B cell (primary cell): ENCODE measurements at regions not wholly inside any gene's neighbourhood (a gene's known extent, or its start where the extent isn't known, plus 50 kb on each side); places are given as distances from the start of the nearest gene placed in this dataset.

Experiments
- ATAC-seq: fragments of 200-7000 bp; cut with Tn5 transposase; one replicate; pipeline ENCODE4 v1.10.0; 2021; ENCODE audit warnings: low read depth, mild to moderate bottlenecking, moderate number of reproducible peaks, moderate library complexity
- CTCF ChIA-PET: fragments of 350-600 bp; sonication (Branson Sonifier 250); formaldehyde crosslinking; loops from one replicate; lab custom pipeline; 2021; ENCODE audit warnings: antibody characterized with exemption, inconsistent platforms; lab: Charles Lee
- POLR2A ChIA-PET: fragments of 350-600 bp; sonication (Branson Sonifier 250); formaldehyde crosslinking; loops from one replicate; lab custom pipeline; 2021; ENCODE audit warnings: antibody characterized with exemption; lab: Charles Lee
- DNase-seq: peaks from one replicate; pipeline ENCODE4 v3.0.0; 2013
- H2AFZ ChIP-seq: 2 replicates; pipeline ENCODE4 v1.6.1; 2012; ENCODE audit warnings: mild to moderate bottlenecking, low read depth, low read length; ENCODE audit not compliant: insufficient read depth, poor library complexity, severe bottlenecking
- H3K27ac ChIP-seq, 2 donors: 1 replicate in 1 of 2; 2 replicates in 1 of 2; pipeline ENCODE4 v1.5.1; 2012 to 2013; ENCODE audit warnings: low read length in 2 of 2, mild to moderate bottlenecking in 2 of 2, moderate library complexity in 1 of 2
- H3K27me3 ChIP-seq, 4 experiments: fragments of 200-600 bp in 1 of 4; sonication (generic) in 1 of 4; replicated peaks in 1 of 4; 1 replicate in 2 of 4; 2 replicates in 2 of 4; pipeline versions ENCODE4 v1.6.1 to v1.7.0; 2013 to 2016; ENCODE audit warnings: low read length in 3 of 4, mild to moderate bottlenecking in 2 of 4, mixed read lengths in 1 of 4, moderate library complexity in 1 of 4; ENCODE audit not compliant: insufficient read depth in 4 of 4, control insufficient read depth in 3 of 4; ENCODE audit errors: control extremely low read depth in 1 of 4
- H3K36me3 ChIP-seq, 2 experiments: replicated peaks in 1 of 2; 1 replicate in 1 of 2; 2 replicates in 1 of 2; pipeline versions ENCODE4 v1.6.1 to v1.7.1; 2013; ENCODE audit warnings: low read length in 1 of 2; ENCODE audit not compliant: insufficient read depth in 2 of 2, control insufficient read depth in 1 of 2; ENCODE audit errors: control extremely low read depth in 1 of 2, extremely low read depth in 1 of 2
- H3K4me1 ChIP-seq, 2 donors: fragments of 200-600 bp in 1 of 2; sonication (generic) in 1 of 2; 1 replicate in 1 of 2; 2 replicates in 1 of 2; pipeline versions ENCODE4 v1.5.1 to v1.6.1; 2013 to 2017; ENCODE audit warnings: low read length in 2 of 2; ENCODE audit not compliant: control insufficient read depth in 2 of 2, insufficient read depth in 2 of 2
- H3K4me2 ChIP-seq: replicated peaks from 2 replicates; pipeline ENCODE3; 2012; ENCODE audit warnings: mild to moderate bottlenecking, low read depth, low read length; ENCODE audit not compliant: poor library complexity, severe bottlenecking
- H3K4me3 ChIP-seq, 5 experiments: fragments of 200-600 bp in 1 of 5; sonication (generic) in 1 of 5; 1 replicate in 3 of 5; 2 replicates in 2 of 5; pipeline versions ENCODE4 v1.5.1 to v1.7.0; 2011 to 2016; ENCODE audit warnings: low read length in 4 of 5, mild to moderate bottlenecking in 4 of 5, low read depth in 2 of 5, control low read depth in 1 of 5, moderate library complexity in 1 of 5; ENCODE audit not compliant: insufficient read depth in 1 of 5; ENCODE audit errors: control extremely low read depth in 1 of 5, extremely low read depth in 1 of 5
- H3K79me2 ChIP-seq: fragments of 200-600 bp; sonication (generic); one replicate; pipeline ENCODE4 v1.6.0; 2016; ENCODE audit warnings: low read length; ENCODE audit not compliant: control insufficient read depth, insufficient read depth
- H3K9ac ChIP-seq: fragments of 200-600 bp; sonication (generic); 2 replicates; pipeline ENCODE4 v1.6.1; 2017; ENCODE audit warnings: mild to moderate bottlenecking, low read length, moderate library complexity
- H3K9me3 ChIP-seq, 3 donors: one replicate each; pipeline versions ENCODE4 v1.6.1 to v1.7.1; 2013; ENCODE audit warnings: low read length in 2 of 3; ENCODE audit not compliant: control insufficient read depth in 2 of 3, insufficient read depth in 1 of 3; ENCODE audit errors: control extremely low read depth in 1 of 3
- H4K20me1 ChIP-seq: 2 replicates; pipeline ENCODE4 v1.6.0; 2012; ENCODE audit warnings: mild to moderate bottlenecking, low read length; ENCODE audit not compliant: insufficient read depth, control insufficient read depth, poor library complexity, severe bottlenecking
- H3K27ac Mint-ChIP-seq: one replicate; pipeline ENCODE4 v1.8.0; 2021; ENCODE audit warnings: mixed read lengths
- H3K27me3 Mint-ChIP-seq: one replicate; pipeline ENCODE4 v1.8.0; 2021; ENCODE audit warnings: mixed read lengths
- H3K4me1 Mint-ChIP-seq: one replicate; pipeline ENCODE4 v1.8.0; 2021; ENCODE audit warnings: mixed read lengths
- H3K4me3 Mint-ChIP-seq: one replicate; pipeline ENCODE4 v1.8.0; 2021; ENCODE audit warnings: mixed read lengths
- H3K9me3 Mint-ChIP-seq: one replicate; pipeline ENCODE4 v1.8.0; 2022; ENCODE audit warnings: mixed read lengths; ENCODE audit not compliant: insufficient read depth
- EZH2 ChIP-seq: IDR thresholded peaks from 2 replicates; pipeline ENCODE4 v1.6.1; 2012; ENCODE audit warnings: borderline replicate concordance, low read depth, mild to moderate bottlenecking, moderate library complexity, low read length; ENCODE audit not compliant: insufficient read depth, poor library complexity, severe bottlenecking
- WGBS: methylation state at CpG from one replicate; pipeline ENCODE4 v1.1.5; 2013; ENCODE audit warnings: missing lambda C conversion rate; ENCODE audit not compliant: insufficient coverage; 5-methylcytosine and 5-hydroxymethylcytosine counted together
- intact Hi-C: fragments of 100-400 bp; cut with micrococcal nuclease; formaldehyde crosslinking; loops from one replicate; pipeline ENCODE4 v1.10.0; 2022
- TF ChIP-seq, protein P1 (sequence below): fragments of 200-600 bp; IDR thresholded peaks from one replicate; pipeline ENCODE4 v1.8.0; 2022; ENCODE audit warnings: antibody characterized with exemption, mild to moderate bottlenecking

DNA sequence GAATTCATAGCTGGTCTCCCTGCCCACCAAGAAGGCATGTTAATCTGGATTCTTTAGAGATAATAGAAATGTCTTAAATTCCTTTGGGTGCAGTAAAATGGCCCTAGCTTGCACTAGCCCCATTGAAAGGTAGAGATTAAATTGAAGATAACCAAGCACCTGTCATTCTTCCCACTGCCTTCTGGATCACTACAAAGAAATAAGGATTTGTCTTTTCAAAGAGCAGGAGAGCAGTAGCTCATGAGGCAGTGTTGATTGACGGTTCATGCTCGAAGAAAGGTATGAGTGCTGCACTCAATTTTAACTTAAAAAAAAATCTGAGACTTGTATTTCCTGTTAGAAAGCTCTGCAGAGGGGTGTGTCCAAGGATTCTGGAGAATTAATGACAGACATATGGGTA, 74.9 kb upstream of the F3 start:
- CTCF ChIA-PET, result no interaction called here
- no peaks in the 10 kb centered on the region for H4K20me1 ChIP-seq
- no peak overlapping the region for H3K9ac ChIP-seq
- 60% methylated on average over 1 of the region's 2 CpGs for WGBS
- Mint-ChIP-seq H3K9me3 (peaks cover 8% of the 10 kb centered on the region), H3K4me3 (no peak overlapping the region), H3K27ac (no peak overlapping the region), H3K4me1 (no peaks in the 10 kb centered on the region), H3K27me3 (peaks cover 7% of the 10 kb centered on the region)
- intact Hi-C loops, result no loop called here
- H3K27ac ChIP-seq, result no peak overlapping the region
- H2AFZ ChIP-seq, result no peak overlapping the region
- TF ChIP-seq EZH2, result no peak
- TF ChIP-seq, protein P1, sequence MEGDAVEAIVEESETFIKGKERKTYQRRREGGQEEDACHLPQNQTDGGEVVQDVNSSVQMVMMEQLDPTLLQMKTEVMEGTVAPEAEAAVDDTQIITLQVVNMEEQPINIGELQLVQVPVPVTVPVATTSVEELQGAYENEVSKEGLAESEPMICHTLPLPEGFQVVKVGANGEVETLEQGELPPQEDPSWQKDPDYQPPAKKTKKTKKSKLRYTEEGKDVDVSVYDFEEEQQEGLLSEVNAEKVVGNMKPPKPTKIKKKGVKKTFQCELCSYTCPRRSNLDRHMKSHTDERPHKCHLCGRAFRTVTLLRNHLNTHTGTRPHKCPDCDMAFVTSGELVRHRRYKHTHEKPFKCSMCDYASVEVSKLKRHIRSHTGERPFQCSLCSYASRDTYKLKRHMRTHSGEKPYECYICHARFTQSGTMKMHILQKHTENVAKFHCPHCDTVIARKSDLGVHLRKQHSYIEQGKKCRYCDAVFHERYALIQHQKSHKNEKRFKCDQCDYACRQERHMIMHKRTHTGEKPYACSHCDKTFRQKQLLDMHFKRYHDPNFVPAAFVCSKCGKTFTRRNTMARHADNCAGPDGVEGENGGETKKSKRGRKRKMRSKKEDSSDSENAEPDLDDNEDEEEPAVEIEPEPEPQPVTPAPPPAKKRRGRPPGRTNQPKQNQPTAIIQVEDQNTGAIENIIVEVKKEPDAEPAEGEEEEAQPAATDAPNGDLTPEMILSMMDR, result no peak
- peaks cover 0 to 7% (median 0%) of the 10 kb centered on the region in 3 donors for H3K9me3 ChIP-seq
- no peaks in the 10 kb centered on the region for H3K36me3 ChIP-seq
- POLR2A ChIA-PET, result no interaction called here
- H3K4me1 ChIP-seq, result no peaks in the 10 kb centered on the region
- ATAC-seq (no peak), DNase-seq (no peak)
- H3K79me2 ChIP-seq, result no peaks in the 10 kb centered on the region
- peaks cover 0 to 4% (median 0%) of the 10 kb centered on the region in 4 experiments for H3K27me3 ChIP-seq
- H3K4me2 ChIP-seq, result no peak overlapping the region
- no peak overlapping the region for H3K4me3 ChIP-seq

DNA sequence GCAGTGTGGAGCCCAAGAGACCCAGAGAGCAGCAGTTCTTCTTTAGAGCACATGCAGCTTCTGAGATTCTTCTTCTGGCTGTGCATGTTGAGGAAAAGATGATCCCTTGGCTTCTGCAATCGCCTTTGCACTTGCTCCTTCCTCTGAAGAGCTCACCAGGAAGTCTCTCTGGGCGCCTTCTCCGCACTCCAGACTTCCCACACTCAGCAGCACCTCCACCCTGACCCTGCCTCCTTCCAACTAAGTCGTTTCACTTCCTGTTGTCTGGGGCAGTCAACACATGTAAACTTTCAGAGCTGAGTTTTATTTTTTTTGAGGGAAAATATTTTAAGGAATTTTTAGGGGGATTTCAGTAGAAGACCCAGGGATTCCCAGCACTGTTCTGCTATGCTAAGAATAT, 73.4 kb upstream of the F3 start:
- no peak for ATAC-seq
- Histone ChIP-seq H4K20me1 (no peaks in the 10 kb centered on the region), H3K4me2 (no peak overlapping the region), H2AFZ (no peak overlapping the region), H3K79me2 (no peaks in the 10 kb centered on the region), H3K4me1 (no peaks in the 10 kb centered on the region), H3K9ac (no peak overlapping the region), H3K4me3 (no peak overlapping the region), H3K27ac (no peak overlapping the region), H3K36me3 (no peaks in the 10 kb centered on the region), H3K27me3 (peaks cover 0 to 4% (median 0%) of the 10 kb centered on the region in 4 experiments), H3K9me3 (peaks cover 0 to 7% (median 0%) of the 10 kb centered on the region in 3 donors)
- H3K27ac Mint-ChIP-seq, result no peak overlapping the region
- TF ChIP-seq EZH2, result no peak
- TF ChIP-seq, protein P1, result no peak
- ChIA-PET POLR2A (no interaction called here), CTCF (no interaction called here)
- no peaks in the 10 kb centered on the region for H3K4me1 Mint-ChIP-seq
- peaks cover 8% of the 10 kb centered on the region for H3K9me3 Mint-ChIP-seq
- no peak overlapping the region for H3K4me3 Mint-ChIP-seq
- DNase-seq, result no peak
- intact Hi-C loops, result no loop called here
- peaks cover 14% of the 10 kb centered on the region for H3K27me3 Mint-ChIP-seq
- 17% methylated on average over 1 of the region's 4 CpGs for WGBS
